Fibroblast of pulmonary artery (primary cell): ENCODE measurements at regions not wholly inside any gene's neighbourhood (a gene's known extent, or its start where the extent isn't known, plus 50 kb on each side); places are given as distances from the start of the nearest gene placed in this dataset.
A peak's percentile ranks its signal among the peaks of the same experiment; 100 is the strongest.

Experiments used
- DNase-seq: peaks from one replicate; pipeline ENCODE4 v3.0.0-alpha.2; 2010; ENCODE audit warnings: low read depth
- H3K4me3 ChIP-seq: replicated peaks from 2 replicates; pipeline ENCODE4 v1.5.1; 2011; ENCODE audit warnings: low read depth, mild to moderate bottlenecking, control low read depth, low read length, moderate library complexity
- TF ChIP-seq, protein P1 (sequence below): IDR thresholded peaks from 2 replicates; pipeline ENCODE4 v1.5.1; 2011; ENCODE audit warnings: mild to moderate bottlenecking, control low read depth, low read length, inconsistent platforms; ENCODE audit errors: missing control alignments

DNA sequence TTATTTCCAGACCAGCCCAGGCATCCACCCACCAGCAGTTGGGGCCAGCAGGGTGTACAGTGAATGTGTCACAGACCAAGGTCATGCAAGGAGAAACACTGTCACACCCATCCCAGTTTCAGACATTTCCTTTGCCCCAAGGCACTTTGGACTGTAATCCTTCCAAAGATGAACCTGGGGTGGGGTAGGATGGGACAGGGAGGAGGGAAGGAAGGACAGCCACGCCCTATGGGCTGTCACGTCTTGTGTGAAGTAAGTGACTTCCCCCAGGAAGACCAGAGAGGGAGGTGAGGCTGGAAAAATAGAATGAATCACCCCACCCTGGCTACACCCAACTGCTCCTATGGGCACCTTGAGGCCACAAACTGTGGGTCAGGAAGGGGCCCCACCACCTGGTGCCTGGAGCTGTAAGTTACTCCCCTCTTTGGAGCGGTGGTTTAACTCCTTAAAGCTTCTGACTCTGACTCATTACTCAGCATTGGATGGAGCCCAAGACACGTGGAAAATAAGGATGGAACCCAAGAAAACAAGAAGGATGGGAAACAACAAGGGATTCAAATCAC, 349.9 kb upstream of the KLF3 start:
- no peak overlapping the region for H3K4me3 ChIP-seq
- TF ChIP-seq, protein P1, sequence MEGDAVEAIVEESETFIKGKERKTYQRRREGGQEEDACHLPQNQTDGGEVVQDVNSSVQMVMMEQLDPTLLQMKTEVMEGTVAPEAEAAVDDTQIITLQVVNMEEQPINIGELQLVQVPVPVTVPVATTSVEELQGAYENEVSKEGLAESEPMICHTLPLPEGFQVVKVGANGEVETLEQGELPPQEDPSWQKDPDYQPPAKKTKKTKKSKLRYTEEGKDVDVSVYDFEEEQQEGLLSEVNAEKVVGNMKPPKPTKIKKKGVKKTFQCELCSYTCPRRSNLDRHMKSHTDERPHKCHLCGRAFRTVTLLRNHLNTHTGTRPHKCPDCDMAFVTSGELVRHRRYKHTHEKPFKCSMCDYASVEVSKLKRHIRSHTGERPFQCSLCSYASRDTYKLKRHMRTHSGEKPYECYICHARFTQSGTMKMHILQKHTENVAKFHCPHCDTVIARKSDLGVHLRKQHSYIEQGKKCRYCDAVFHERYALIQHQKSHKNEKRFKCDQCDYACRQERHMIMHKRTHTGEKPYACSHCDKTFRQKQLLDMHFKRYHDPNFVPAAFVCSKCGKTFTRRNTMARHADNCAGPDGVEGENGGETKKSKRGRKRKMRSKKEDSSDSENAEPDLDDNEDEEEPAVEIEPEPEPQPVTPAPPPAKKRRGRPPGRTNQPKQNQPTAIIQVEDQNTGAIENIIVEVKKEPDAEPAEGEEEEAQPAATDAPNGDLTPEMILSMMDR, result no peak
- peak; percentile 68 for DNase-seq

DNA sequence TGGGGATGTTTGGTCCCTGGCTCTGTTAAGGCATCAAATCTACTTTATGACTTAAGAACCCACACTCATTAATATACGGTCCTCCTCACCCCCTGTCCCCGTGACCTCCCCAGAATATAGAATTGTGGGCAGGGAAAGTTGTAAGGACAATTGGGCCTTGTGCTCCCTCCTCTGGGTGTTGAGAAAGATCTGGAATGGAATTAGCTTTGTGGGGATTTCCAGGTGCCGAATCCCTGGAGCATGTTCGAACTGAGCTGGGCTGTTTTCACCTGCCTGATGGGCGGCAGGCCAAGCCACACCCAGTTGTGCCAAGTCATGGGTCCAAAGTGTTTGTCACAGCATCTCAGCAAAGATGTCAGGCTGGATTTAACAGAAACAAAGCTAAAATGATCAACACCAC, 349.3 kb upstream of the KLF3 start:
- H3K4me3 ChIP-seq, result no peak overlapping the region
- TF ChIP-seq, protein P1, result no peak
- no peak for DNase-seq

DNA sequence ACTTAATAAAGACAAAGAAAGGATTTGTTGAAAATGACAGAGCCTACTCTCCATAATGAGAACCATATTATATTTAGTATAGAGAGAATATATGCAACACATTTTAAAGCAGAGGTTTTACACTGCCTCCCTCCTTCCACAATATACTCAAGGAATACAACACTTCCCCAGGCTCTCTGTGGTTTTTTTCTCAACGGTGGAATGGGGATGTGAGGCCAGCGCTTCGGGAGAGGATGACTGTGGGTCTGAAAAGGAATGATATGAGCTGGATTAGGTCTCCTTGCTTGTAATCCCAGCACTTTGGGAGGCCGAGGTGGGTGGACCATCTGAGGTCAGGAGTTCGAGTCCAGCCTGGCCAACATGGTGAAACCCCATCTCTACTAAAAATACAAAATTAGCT, 348.7 kb upstream of the KLF3 start:
- no peak for DNase-seq
- TF ChIP-seq, protein P1, result no peak

DNA sequence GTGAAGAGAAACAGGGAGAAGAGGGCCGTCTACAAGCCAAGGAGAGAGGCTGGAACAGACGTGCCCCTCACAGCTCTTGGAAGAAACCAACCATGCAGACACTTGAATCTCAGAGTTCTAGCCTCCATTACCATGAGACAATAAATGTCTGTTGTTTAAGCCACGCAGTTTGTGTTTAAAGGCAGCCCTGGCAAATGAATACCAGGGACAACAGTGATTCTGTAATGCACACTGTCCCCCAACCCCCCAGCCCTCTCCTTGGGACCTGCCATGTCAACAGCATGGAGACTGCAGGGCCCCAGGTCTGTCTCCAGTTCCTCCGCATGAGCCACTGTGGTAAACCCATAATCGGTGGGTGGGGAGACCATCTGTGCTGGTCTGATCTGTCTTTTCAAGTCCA, 348.0 kb upstream of the KLF3 start:
- TF ChIP-seq, protein P1, result no peak
- DNase-seq, result no peak
- H3K4me3 ChIP-seq, result no peak overlapping the region

More for the DNA sequence above, 348.7 kb upstream of the KLF3 start:
- H3K4me3 ChIP-seq, result no peak overlapping the region

DNA sequence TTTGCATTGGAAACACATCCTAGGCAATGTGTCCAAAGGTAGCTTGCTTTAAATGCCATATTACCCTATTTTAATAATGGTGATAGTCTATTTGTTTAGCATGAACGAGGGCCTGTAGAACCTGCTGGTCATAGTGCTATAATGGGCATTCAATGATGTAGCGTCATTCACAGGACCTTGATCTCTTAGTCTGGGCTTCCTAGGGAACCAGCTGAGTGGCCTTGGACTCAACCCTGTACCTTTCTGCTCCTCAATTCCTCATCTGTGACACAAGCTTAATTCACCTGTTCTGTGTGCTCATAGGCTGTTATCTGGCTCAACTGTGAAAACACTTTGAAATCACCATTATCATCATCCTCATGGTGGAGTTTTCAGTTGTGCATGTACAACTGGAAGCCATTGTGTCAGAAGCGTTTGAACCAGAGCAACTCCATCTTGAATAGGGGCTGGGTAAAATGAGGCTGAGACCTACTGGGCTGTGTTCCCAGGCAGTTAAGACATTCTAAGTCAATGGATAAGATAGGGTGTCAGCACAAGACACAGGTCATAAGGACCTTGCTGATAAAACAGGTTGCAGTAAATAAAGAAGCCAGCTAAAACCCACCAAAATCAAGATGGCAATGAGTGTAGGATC, 346.8 kb upstream of the KLF3 start:
- no peak overlapping the region for H3K4me3 ChIP-seq
- TF ChIP-seq, protein P1, result no peak
- no peak for DNase-seq

DNA sequence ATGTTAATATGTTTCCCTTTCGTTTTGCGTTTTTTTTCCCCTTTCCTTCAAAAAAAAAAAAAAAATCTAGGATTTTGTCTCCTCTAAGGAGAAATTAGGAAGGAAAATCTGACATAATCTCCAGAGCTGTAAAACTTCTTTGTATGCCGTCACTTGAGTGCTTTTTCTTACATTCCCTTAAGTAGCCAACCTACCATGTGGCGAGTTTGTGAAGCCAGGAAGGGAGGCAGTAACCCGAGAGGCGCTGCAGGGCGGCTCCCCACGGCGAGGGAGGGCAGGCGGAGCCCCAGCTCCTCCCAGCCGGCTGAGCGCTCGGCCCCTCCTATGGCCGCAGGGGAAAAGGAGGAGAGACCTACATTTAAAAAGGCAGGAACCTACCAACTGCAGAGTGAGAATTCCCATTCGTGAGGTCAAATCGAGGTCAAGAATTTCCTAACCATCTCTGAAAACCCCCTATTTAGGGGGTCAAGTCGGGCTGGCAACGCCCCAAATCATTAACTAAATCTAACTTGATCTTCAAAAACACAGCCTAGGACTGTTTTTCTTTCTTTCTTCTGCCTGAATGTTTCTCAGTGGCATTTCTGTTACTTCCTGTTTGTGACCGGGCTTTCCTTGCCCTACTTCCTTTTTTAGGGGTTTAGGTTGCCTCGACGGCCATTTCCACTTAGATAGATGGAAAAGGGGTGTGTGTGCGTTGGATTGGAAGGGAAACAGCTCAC, 345.1 kb upstream of the KLF3 start:
- TF ChIP-seq, protein P1, result no peak
- peak overlapping the region; percentile 15 for H3K4me3 ChIP-seq
- DNase-seq, result peak; percentile 97
